COR-L47 (cell line): ENCODE measurements at regions not wholly inside any gene's neighbourhood (a gene's known extent, or its start where the extent isn't known, plus 50 kb on each side); places are given as distances from the start of the nearest gene placed in this dataset.
"Not testable (repeated sequence)": the region's sequence is repeated elsewhere in the genome, so short reads cannot be mapped to it uniquely, and the experiment has no call there.

Source experiments
- DNase-seq: peaks from one replicate; lab custom pipeline; 2025; lab: John Stamatoyannopoulos, UW

DNA sequence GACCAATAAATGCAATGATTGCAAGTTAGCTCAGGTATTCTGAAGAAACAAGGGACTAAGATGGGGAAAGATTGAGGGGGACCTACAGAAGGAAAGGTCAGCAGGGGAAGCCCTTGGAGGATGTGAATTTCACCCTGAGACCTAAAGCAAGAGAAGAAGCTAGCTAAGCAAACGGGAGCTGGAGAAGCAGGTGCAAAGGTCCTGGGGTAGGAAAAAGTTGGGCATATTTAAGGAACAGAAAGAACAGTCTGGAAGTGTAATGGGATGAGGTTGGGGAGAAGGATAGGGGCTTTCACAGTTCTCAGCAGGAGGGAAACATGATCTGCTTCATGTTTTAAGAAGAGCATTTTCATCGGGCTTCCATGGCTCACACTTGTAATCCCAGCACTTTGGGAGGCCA lies 89.7 kb upstream of the SLC45A1 start:
- DNase-seq: no peak

DNA sequence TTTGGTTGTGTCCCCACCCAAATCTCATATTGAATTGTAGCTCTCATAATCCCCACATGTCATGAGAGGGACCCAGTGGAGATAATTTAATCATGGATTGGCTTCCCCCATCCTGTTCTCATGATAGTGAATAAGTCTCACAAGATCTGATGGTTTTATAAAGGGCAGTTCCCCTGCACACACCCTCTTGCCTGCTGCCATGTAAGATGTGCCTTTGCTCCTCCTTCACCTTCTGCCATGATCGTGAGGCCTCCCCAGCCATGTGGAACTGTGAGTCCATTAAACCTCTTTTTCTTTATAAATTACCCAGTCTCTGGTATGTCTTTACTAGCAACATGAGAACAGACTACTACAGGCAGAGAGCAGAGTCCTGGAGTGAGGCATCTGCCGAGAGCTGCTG lies 90.2 kb upstream of the SLC45A1 start:
- DNase-seq: not testable (repeated sequence)

DNA sequence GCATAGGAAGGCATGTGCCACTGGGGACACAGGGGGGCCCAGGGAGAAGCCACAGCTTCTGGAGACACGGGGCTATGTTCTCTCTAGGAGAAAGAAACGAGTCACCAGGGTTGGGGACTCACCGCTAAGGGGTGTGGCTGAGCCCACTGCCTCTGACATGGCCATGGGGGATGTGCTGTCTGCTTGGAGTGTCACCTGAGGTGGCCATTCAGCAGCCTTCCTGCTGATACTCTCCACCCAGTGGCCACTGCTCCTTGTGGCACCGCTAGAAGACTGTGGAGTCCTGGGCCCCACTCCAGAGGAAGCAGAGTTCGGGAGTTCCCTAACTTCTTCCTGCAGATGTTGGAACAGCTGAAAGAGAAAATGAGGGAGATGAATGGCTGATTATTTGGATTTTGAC lies 91.2 kb upstream of the SLC45A1 start:
- DNase-seq: no peak

DNA sequence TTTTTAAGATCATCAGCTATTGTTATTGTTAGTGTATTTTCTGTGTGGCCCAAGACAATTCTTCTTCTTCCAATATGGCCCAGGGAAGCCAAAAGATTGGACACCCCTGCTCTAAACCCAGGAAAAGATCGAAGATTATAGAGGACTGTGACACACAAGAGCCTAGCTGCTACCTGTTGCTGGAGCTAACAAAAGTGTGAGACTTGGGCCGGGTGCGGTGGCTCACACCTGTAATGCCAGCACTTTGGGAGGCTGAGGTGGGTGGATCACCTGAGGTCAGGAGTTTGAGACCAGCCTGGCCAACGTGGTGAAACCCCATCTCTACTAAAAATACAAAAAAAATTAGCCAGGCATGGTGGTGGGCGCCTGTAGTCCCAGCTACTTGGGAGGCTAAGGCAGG lies 91.9 kb upstream of the SLC45A1 start:
- DNase-seq: not testable (repeated sequence)

DNA sequence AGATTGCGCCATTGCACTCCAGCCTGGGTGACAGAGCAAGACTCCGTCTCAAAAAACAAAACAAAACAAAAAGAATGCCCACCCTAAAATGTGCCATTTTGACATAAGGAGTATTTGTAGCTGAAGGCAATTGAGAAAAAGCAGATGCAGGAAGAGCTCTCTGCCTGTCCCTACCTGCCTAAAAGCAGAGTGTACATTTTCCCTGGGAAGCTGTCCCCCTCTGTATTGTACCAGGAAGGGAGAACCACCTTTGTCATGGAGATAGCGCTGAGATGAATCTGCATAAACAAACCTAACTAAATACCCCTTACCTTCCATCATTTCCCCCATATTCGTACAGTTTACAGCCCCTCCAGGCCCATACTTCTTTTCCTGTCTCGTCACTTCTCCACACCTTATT lies 94.4 kb upstream of the SLC45A1 start:
- no peak for DNase-seq

DNA sequence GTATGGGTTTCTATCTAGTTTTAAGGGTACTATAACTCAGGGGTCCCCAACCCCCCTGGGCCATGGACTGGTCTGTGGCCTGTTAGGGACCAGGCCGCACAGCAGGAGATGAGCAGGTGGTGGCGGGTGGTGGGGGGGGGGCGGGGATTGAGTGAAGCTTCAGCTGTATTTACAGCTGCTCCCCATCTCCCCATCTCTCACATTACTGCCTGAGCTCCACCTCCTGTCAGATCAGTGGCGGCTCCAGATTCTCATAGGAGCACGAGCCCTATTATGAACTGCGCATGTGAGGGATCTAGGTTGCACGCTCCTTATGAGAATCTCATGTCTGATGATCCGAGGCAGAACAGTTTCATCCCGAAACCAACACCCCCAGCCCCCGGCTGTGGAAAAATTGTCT lies 95.1 kb upstream of the SLC45A1 start:
- DNase-seq: no peak

DNA sequence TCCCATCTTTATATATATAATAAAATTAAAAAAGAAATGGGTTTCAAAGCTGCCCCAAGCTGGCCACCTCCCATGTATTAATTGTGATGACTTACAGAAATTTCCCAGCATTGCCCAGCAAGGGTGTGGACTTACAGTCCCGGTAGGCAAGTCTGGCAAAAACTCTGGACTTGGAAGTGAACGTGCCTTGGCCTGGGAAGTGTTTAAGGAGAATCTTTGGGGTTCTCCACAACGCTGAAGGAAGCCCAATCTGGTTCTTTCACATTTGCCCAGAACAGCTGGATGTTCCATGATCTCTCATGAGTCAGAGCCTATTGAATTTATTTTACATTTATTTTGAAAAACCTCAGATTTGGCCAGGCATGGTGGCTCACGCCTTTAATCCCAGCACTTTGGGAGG lies 98.4 kb upstream of the SLC45A1 start:
- DNase-seq: no peak

DNA sequence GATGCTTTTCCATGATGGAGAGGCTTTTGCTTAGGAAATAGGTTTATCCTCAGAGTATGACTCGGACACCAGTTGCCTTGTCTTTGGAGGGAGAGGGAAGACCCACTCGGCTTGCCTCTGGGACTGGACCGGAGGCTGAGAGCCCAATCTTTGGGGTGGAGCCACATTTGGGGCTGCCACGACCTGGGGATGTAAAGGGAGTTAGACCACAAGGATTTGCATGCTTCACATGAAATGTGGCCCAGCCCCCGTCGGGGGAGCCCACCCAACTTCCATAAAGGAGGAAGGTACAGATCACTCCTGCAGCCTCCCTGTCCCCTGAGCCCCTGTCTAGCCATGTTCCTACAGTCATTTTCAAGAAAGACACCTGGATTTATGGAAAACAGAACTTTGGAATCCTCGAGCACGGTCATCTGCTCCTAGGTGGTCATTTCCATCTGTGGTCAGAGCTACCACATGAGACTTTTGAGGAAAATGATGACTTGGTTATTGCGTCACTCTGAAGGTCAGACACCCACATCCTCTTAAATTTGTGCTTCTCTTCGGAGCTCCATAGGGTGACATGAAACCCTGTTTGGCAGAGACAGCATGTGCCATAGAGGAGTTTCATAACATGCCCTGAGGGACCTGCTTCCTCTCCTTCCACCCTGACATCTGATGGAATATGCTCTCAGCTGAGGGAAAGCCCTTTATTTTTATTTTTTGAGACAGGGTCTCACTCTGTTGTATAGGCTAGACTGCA lies 99.4 kb upstream of the SLC45A1 start:
- DNase-seq: no peak

DNA sequence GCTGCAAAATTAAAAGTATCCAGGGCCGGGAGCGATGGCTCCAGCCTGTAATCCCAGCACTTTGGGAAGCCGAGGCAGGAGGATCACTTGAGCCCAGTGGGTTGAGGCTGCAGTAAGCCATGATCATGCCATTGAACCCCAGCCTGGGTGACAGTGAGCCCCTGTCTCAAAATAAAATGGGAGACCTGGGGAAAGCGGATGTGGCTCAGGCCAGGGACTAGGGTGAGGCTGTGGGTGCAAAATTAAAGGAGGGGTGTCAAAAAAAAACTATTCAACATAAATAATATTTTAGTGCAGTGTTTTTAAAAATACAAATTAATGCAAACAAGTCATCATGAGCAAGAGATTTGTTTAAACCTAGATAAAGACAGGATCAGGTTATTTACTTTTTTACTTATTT lies 100.1 kb upstream of the SLC45A1 start:
- no peak for DNase-seq

DNA sequence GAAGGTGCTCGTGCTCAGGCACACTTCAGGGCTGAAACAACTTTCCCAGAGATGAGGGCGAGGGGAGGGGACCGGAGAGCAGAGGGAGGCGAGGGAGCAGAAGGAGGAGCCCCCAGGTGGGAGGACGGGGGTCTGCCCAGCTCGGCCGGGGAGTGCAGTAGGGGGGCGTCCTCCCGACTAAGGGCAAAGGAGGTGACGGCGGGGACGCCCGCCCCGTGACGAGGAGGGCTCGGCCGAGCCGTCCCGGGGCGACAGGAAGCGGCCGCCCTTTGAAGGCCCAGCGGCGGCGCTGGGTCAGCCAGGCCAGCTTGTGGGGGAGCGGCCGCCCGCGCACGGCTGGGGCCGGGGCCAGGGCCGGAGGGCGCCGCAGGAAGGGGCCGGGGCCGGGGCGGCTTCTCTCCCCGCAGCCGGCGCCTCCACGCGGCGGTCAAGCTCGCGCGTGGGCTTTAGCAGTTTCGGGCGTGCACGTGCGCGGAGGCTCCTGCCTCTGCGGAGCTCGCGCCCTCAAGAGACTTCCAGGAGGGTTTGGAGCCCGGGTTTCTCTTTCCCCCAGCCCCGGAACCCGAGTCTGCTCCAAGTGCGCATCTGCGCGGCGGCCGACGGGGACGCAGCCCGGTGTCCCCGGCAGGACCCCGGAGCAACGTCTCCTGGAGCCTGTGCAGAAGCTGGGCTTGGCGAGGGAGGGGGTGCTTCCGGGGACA lies 100.8 kb upstream of the SLC45A1 start:
- no peak for DNase-seq

DNA sequence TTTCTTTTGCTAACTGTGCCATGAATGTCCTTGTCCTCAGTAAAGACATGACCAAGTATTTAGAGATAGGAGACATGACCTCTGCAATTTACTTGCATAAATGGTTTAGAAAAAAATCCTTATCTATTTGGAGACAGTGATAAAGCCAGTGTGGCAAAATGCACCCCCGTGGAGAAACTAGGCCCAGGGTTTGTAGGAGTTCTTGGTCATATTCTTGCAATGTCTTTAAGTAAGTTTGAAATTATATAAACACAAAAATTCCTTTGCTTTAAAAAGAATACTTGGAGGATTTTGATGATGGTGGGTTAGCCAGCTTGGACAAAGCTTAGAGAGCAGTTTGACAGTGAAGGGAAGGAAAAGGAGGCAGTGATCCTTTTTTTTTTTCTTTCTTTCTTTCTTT lies 101.9 kb upstream of the SLC45A1 start:
- DNase-seq: no peak

DNA sequence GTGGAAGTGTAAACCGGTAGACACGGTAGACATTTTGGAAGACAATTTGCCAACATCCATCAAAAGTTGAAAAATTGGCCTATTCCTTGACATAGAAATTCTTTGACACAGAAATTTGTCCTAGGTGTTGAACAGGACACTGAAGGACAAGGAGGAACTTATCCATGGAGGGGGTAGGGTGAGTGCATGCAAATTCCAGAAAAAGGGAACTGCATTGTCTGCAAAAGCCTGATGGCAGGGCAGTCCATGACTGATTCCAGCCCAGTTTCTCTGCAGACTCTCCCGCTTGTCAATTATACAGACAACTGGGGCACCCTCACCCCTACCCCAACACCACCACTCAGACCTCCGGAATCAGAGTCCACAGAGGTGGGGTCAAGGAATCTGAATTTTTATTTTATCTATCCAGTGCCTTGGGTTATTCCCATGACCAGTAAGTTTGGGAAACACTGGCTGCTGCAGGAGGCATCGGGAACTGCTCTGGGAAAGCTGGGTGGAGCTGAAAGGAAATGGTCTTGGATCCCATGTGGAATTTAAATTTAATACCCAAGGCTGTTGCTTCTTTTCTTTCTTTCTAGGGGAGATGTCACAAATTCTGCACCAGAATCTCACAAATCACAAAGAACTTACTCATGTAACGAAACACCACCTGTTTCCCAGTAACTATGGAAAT lies 103.3 kb upstream of the SLC45A1 start:
- no peak for DNase-seq

DNA sequence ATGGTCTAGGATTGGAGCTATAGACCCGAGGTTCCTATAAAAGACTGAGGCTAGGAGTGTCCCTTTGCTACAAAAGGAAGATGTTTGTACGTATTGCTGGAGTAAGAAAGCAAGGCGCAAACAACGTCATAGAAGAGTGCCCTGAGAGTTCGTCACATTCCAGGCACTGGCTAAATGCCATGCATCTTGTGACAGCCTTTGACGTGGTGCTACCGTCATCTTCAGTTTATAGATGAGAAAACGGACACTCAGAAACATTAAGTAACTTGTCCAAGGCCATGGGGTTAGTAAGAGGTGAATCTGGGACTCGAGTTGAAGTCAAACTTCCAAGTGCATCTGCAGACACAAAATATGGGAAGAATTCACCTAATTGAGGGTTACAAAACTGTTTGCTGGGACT lies 104.2 kb upstream of the SLC45A1 start:
- DNase-seq: no peak

DNA sequence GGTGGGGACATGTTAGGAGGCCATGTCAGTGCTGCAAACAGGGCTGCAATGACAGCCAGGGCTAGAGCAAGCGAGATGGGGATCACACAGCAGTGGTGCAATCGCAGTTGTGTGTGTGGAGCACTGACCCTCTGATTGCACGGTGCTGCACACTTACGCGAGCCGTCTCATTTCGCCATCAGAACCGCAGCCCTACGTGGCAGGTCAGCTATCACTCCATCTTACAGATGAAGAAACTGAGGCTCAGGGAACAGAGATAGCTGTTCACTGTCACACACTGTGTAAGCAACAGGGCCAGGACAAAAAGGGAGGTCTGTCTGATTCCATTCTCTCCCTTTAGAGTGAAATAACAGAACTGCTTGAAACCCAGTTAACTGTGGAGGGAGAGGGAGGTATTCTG lies 104.8 kb upstream of the SLC45A1 start:
- DNase-seq: no peak

DNA sequence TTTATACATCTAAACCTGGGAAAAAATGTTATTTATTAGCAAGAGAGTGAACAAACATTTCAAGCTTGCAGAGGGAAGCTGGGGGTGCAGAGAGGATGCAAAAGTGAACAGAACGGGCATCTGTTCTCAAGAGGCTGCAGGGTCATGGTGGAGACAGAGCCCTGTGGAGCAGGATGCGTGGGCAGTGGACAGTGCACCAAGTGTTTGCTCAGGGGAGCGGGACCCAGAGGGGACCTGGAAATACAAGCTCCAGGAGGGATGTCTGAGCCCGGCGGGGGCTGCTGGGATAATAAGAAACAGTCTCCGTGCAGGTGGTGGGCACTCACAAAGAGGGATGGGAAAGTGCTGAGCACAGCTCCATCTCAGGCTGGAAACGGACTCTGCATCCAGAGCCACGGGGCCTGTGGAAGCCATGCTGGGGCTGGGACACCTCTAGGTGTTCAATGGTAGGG lies 105.3 kb upstream of the SLC45A1 start:
- DNase-seq: no peak

DNA sequence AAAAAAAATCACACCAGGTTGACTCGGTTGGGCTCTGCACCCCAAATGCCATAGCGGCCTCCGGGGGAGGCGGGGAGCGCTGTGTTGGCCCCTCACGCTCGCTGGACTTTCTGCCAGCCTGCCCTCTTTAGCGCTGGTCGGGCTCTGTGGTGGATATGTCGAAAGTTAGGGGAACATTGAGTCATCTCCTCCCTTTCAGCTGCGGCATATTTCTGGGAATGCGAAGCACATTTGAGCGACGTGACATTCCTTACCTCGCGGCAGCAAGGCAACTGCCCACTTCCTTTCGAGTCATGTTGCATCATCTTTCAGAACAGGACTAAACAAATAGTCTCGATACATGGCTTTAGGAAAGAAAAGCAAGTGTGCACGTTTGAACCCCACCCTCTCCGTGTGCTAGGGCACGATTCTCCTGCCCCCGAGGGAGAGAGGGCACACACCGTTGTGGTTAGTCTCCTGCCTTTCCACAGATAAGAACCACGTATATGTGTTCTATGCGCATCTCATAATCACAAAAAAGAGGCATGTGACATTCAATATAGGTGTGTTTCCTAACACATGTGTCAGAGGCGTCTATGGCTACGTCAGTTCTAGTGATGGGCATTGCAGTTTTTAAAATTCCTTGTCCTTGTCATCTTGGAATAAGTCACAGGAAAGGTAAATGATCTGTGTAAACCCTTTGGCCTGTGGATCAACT lies 105.9 kb upstream of the SLC45A1 start:
- no peak for DNase-seq

DNA sequence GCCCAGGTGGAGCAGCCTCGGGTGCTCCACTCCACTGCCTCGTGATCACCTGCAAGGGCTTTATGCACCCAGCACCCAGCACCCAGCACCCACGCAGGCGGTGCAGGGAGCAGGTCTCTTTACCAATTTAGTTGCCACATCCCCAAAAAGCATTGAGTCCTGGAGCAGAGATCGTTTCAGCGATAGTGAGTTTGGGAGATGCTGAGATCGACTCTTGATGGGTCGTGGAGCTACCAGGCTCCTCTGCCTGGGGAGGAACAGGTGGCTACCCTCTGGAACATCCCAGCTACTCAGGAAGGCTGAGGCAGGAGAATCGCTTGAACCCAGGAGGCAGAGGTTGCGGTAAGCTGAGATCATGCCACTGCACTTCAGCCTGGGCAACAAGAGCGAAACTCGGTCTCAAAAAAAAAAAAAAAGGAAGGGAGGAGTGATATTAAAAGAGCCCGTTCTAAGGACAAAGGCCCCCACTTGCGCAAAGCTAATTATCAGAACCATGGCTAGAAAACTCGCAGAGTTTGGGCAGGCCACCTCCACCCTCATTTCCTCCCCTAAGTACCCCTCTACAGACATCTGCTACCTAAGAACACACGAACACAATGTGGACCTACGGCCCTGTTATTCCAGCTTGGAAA lies 106.5 kb upstream of the SLC45A1 start:
- no peak for DNase-seq

DNA sequence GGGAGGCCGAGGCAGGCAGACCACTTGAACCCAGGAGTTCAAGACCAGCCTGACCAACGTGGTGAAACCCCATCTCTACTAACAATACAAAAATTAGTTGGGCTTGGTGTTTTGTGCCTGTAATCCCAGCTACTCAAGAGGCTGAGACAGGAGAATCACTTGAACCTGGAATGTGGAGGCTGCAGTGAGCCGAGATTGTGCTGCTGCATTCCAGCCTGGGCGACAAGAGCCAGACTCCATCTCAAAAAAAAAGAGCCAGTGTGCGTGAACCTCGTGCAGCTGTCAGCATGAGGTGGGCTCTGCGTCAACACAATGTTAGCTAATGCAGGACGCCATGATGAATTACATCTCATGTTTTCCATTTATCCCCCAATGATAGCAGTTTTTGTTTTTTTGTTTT lies 110.7 kb upstream of the SLC45A1 start:
- DNase-seq: no peak

DNA sequence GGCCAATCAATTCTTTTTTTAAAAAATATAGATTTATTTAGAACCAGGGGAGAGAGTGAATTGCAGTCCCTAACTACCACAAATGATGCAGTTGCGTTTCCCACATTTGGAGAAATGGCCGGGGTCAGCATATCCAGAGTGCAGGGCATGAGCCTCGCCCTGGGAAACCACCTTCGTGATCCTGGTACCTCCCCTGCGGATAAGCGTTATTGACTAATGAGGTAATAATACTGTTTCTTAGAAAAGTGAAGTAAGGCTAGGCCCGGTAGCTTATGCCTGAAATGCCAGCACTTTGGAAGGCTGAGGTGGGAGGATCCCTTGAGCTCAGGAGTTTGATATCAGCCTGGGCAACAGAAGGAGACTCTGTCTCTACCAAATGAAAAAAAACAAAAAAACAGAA lies 111.5 kb upstream of the SLC45A1 start:
- no peak for DNase-seq

DNA sequence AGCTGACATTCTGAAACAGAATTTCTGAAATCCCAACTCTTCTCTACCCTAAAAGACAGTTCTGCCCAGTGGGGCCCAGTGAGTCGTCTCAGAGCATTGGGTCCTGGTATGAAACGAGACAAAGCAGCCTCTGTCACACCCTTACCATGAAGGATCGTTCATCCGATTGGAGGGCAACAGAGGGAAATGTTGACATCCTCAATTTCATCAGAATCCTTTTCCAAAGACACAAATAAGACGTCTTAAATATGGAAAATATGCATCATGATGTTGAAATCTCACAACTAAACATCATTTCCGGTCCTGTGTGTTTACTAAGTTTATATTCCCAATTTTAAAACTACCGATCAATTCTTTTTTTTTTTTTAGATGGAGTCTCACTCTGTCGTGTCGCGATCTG lies 112.1 kb upstream of the SLC45A1 start:
- DNase-seq: no peak

DNA sequence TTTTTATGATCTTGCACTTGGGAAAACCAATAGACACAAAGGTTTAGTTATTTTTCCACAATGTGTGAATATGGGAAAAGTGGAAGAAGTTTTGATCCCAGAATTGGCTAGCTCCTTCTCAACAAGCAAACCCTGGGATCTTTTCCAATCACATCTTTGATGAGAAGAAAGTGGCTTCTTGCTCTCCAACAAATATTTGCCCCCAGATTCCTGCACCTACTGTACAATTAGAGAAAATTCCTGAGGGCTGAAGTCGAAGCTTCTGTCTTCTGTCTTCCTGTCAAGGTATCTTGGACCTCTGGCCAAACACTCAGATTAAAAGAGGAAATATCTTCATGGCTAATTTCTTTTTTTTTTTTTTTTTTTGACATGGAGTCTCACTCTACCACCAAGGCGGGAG lies 113.1 kb upstream of the SLC45A1 start:
- DNase-seq: no peak

DNA sequence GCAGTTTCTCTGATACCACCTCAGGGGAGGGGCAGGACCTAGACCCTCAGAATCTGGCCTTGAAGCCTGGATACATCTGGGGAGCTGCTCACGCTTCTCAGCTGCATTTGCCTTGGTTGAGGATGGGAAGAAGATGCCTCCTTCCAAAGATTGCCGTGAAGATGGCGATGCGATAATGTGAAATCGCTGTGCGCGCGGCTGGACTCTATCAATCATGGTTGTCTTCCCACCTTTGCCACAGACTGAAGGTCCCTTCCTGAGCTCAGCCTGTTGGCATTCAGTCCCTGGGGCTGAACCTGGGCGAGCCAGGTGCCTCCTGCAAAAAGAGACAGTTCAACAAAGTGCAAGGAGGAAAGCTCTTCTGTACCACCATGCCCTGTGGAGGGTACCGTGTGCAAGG lies 114.4 kb upstream of the SLC45A1 start:
- no peak for DNase-seq
